H1 (cell line): ENCODE measurements at regions not wholly inside any gene's neighbourhood (a gene's known extent, or its start where the extent isn't known, plus 50 kb on each side); places are given as distances from the start of the nearest gene placed in this dataset.

Experiments used
- CTCF ChIA-PET: fragments of 300-600 bp; sonication (Branson Sonifier 250); formaldehyde crosslinking; loops from one replicate; lab custom pipeline; 2021; ENCODE audit not compliant: partially characterized antibody; lab: Charles Lee
- POLR2A ChIA-PET: fragments of 300-600 bp; sonication (Branson Sonifier 250); formaldehyde crosslinking; loops from one replicate; lab custom pipeline; 2021; ENCODE audit warnings: inconsistent platforms; ENCODE audit not compliant: partially characterized antibody; lab: Charles Lee
- DNase-seq, 2 experiments: peaks; one replicate each; pipeline versions ENCODE4 v3.0.0 to v3.0.0-alpha.2; 2010 to 2022; ENCODE audit warnings: low spot score in 2 of 2, low read depth in 1 of 2, mixed read lengths in 1 of 2
- FAIRE-seq: peaks from 2 replicates; lab custom pipeline; 2011; peaks lifted over from hg19 to GRCh38; lab: Jason Lieb, UNC
- H2AFZ ChIP-seq: 2 replicates; pipeline ENCODE4 v1.8.1; 2012; ENCODE audit warnings: low read length, inconsistent platforms
- H2AK5ac ChIP-seq: 2 replicates; pipeline ENCODE4 v1.6.1; 2013; ENCODE audit warnings: low read depth, low read length
- H2BK120ac ChIP-seq: replicated peaks from 2 replicates; pipeline ENCODE3; 2013; ENCODE audit warnings: low read depth, low read length, inconsistent platforms
- H2BK12ac ChIP-seq: 2 replicates; pipeline ENCODE4 v1.6.1; 2013; ENCODE audit warnings: low read depth, low read length
- H2BK15ac ChIP-seq: 2 replicates; pipeline ENCODE4 v1.6.1; 2013; ENCODE audit warnings: low read length
- H2BK20ac ChIP-seq: 2 replicates; pipeline ENCODE4 v1.6.1; 2013; ENCODE audit warnings: low read length
- H2BK5ac ChIP-seq: 2 replicates; pipeline ENCODE4 v1.6.1; 2013; ENCODE audit warnings: low read depth, low read length
- H3K14ac ChIP-seq: 2 replicates; pipeline ENCODE4 v1.6.1; 2013; ENCODE audit warnings: inconsistent platforms; ENCODE audit not compliant: insufficient read length
- H3K18ac ChIP-seq: 2 replicates; pipeline ENCODE4 v1.6.1; 2013; ENCODE audit warnings: low read length; ENCODE audit errors: extremely low read depth
- H3K23ac ChIP-seq: 2 replicates; pipeline ENCODE4 v1.6.1; 2013; ENCODE audit warnings: inconsistent platforms; ENCODE audit not compliant: insufficient read length
- H3K23me2 ChIP-seq: 2 replicates; pipeline ENCODE4 v1.6.1; 2013; ENCODE audit warnings: low read depth, low read length
- H3K27ac ChIP-seq: 2 replicates; pipeline ENCODE4 v1.6.1; 2011; ENCODE audit warnings: low read depth, low read length, inconsistent platforms
- H3K27me3 ChIP-seq, 4 experiments: replicated peaks in 1 of 4; 1 replicate in 1 of 4; 2 replicates in 3 of 4; pipeline versions ENCODE4 v1.6.1 to v1.8.1; 2011 to 2013; ENCODE audit warnings: low read length in 3 of 4, mild to moderate bottlenecking in 3 of 4, inconsistent platforms in 2 of 4, mixed read lengths in 2 of 4, moderate library complexity in 1 of 4; ENCODE audit not compliant: control insufficient read depth in 3 of 4, insufficient read depth in 3 of 4; ENCODE audit errors: extremely low read depth in 1 of 4
- H3K36me3 ChIP-seq, 4 experiments: 2 replicates each; pipeline versions ENCODE4 v1.6.1 to v1.8.1; 2011 to 2013; ENCODE audit warnings: mild to moderate bottlenecking in 4 of 4, low read length in 3 of 4, moderate library complexity in 2 of 4, control low read depth in 1 of 4, inconsistent platforms in 1 of 4; ENCODE audit not compliant: insufficient read depth in 4 of 4, control insufficient read depth in 2 of 4
- H3K4ac ChIP-seq: replicated peaks from 2 replicates; pipeline ENCODE3; 2013; ENCODE audit warnings: low read length, low read depth, mixed read lengths, inconsistent platforms; ENCODE audit not compliant: insufficient read length
- H3K4me1 ChIP-seq, 4 experiments: replicated peaks in 1 of 4; 1 replicate in 1 of 4; 2 replicates in 3 of 4; pipeline versions ENCODE4 v1.6.1 to v1.8.1; 2011 to 2013; ENCODE audit warnings: low read length in 3 of 4, inconsistent platforms in 2 of 4, mixed read lengths in 1 of 4; ENCODE audit not compliant: insufficient read depth in 4 of 4, control insufficient read depth in 3 of 4
- H3K4me2 ChIP-seq, 2 experiments: 2 replicates each; pipeline versions ENCODE4 v1.6.1 to v1.8.1; 2011 to 2013; ENCODE audit warnings: low read depth in 2 of 2, low read length in 2 of 2, control low read depth in 1 of 2, inconsistent platforms in 1 of 2, mild to moderate bottlenecking in 1 of 2; ENCODE audit not compliant: insufficient read depth in 1 of 2
- H3K4me3 ChIP-seq, 4 experiments: fragments of 200-600, 300-600 bp in 1 of 4; sonication (generic), shearing (Covaris generic), sonication (Bioruptor Twin) in 1 of 4; 2 replicates each; pipeline versions ENCODE4 v1.5.1 to v1.8.1; 2011 to 2016; ENCODE audit warnings: low read length in 4 of 4, low read depth in 3 of 4, control low read depth in 2 of 4, inconsistent platforms in 2 of 4, mild to moderate bottlenecking in 2 of 4, mixed read lengths in 1 of 4, moderate library complexity in 1 of 4; ENCODE audit not compliant: insufficient read depth in 2 of 4; ENCODE audit errors: extremely low read depth in 1 of 4
- H3K56ac ChIP-seq: replicated peaks from 2 replicates; pipeline ENCODE3; 2013; ENCODE audit warnings: low read depth, mild to moderate bottlenecking, mixed read lengths, low read length, inconsistent platforms; ENCODE audit not compliant: insufficient read length
- H3K79me1 ChIP-seq: 2 replicates; pipeline ENCODE4 v1.6.1; 2013; ENCODE audit warnings: low read depth, low read length, control low read depth
- H3K79me2 ChIP-seq, 2 experiments: 2 replicates each; pipeline versions ENCODE4 v1.6.1 to v1.8.1; 2012 to 2013; ENCODE audit warnings: low read length in 2 of 2, mild to moderate bottlenecking in 2 of 2, inconsistent platforms in 1 of 2; ENCODE audit not compliant: insufficient read depth in 2 of 2, control insufficient read depth in 1 of 2
- H3K9ac ChIP-seq, 4 experiments: replicated peaks in 1 of 4; 1 replicate in 1 of 4; 2 replicates in 3 of 4; pipeline versions ENCODE4 v1.6.1 to v1.8.1; 2011 to 2013; ENCODE audit warnings: low read depth in 3 of 4, low read length in 3 of 4, control low read depth in 2 of 4, mild to moderate bottlenecking in 2 of 4, moderate library complexity in 2 of 4, inconsistent platforms in 1 of 4; ENCODE audit errors: extremely low read depth in 1 of 4
- H3K9me3 ChIP-seq, 2 experiments: 2 replicates each; pipeline versions ENCODE4 v1.6.1 to v1.8.1; 2012 to 2013; ENCODE audit warnings: mild to moderate bottlenecking in 2 of 2, moderate library complexity in 2 of 2, control low read depth in 1 of 2, inconsistent platforms in 1 of 2, low read depth in 1 of 2, low read length in 1 of 2, mixed read lengths in 1 of 2; ENCODE audit not compliant: insufficient read depth in 2 of 2
- H4K20me1 ChIP-seq, 2 experiments: replicated peaks in 1 of 2; 2 replicates each; pipeline versions ENCODE3 to v1.8.1; 2011 to 2013; ENCODE audit warnings: inconsistent platforms in 2 of 2, low read length in 2 of 2, mild to moderate bottlenecking in 1 of 2; ENCODE audit not compliant: insufficient read depth in 2 of 2, control insufficient read depth in 1 of 2
- H4K5ac ChIP-seq: 2 replicates; pipeline ENCODE4 v1.6.1; 2013; ENCODE audit warnings: low read length, low read depth, mixed read lengths, inconsistent platforms; ENCODE audit not compliant: insufficient read length
- H4K8ac ChIP-seq: 2 replicates; pipeline ENCODE4 v1.8.0; 2013; ENCODE audit warnings: mild to moderate bottlenecking, moderate library complexity, low read length, inconsistent platforms; ENCODE audit not compliant: insufficient read depth; ENCODE audit errors: extremely low read depth
- H4K91ac ChIP-seq: replicated peaks from 2 replicates; pipeline ENCODE3; 2013; ENCODE audit warnings: low read length, mixed read lengths, inconsistent platforms; ENCODE audit not compliant: insufficient read length
- CBX8 ChIP-seq: fragments of 300-800, 300-1000 bp; sonication (generic); IDR thresholded peaks from 2 replicates; pipeline ENCODE4 v1.7.1; 2016; ENCODE audit warnings: low read depth, low read length, borderline replicate concordance
- CTBP2 ChIP-seq: IDR thresholded peaks from 2 replicates; pipeline ENCODE4 v1.7.0; 2011; ENCODE audit warnings: borderline replicate concordance, mild to moderate bottlenecking, moderate library complexity, mixed read lengths, low read length; ENCODE audit not compliant: insufficient read depth, insufficient read length
- HDAC2 ChIP-seq, 2 experiments: fragments of 300-600 bp in 1 of 2; sonication (generic) in 1 of 2; IDR thresholded peaks; 2 replicates each; pipeline ENCODE4 v1.6.1; 2011 to 2012; ENCODE audit warnings: low read depth in 2 of 2, low read length in 2 of 2, mild to moderate bottlenecking in 2 of 2, moderate library complexity in 2 of 2, borderline replicate concordance in 1 of 2, inconsistent platforms in 1 of 2
- NRF1 ChIP-seq: IDR thresholded peaks from 2 replicates; pipeline ENCODE4 v1.6.1; 2011; ENCODE audit warnings: mild to moderate bottlenecking, low read depth, low read length, improper control_type of control experiment
- POLR2A ChIP-seq, 2 experiments: IDR thresholded peaks; 1 replicate in 1 of 2; 2 replicates in 1 of 2; pipeline ENCODE4 v1.6.1; 2011; ENCODE audit warnings: low read depth in 2 of 2, low read length in 2 of 2, mild to moderate bottlenecking in 2 of 2; ENCODE audit errors: control extremely low read depth in 1 of 2
- RAD21 ChIP-seq, 2 experiments: IDR thresholded peaks in 1 of 2; conservative IDR thresholded peaks in 1 of 2; 2 replicates each; pipeline ENCODE4 v1.6.1; 2011; ENCODE audit warnings: low read depth in 2 of 2, low read length in 2 of 2, improper control_type of control experiment in 1 of 2, inconsistent platforms in 1 of 2, mild to moderate bottlenecking in 1 of 2, moderate library complexity in 1 of 2
- SAP30 ChIP-seq: fragments of 300-600 bp; sonication (generic); IDR thresholded peaks from 2 replicates; pipeline ENCODE4 v1.7.1; 2012; ENCODE audit warnings: low read length, moderate library complexity, mild to moderate bottlenecking, inconsistent platforms; ENCODE audit not compliant: insufficient read depth, insufficient replicate concordance
- TCF12 ChIP-seq: IDR thresholded peaks from 2 replicates; pipeline ENCODE4 v1.6.1; 2011; ENCODE audit warnings: low read depth, mild to moderate bottlenecking, low read length
- TEAD4 ChIP-seq: IDR thresholded peaks from 2 replicates; pipeline ENCODE4 v1.6.1; 2012; ENCODE audit warnings: low read depth, low read length, inconsistent platforms, mixed read lengths
- WGBS, 2 experiments: shearing (Covaris generic) in 1 of 2; methylation state at CpG; one replicate each; pipeline versions ENCODE4 v1.1.6 to v1.1.7; 2013 to 2015; ENCODE audit warnings: low lambda C conversion rate in 2 of 2, mixed read lengths in 2 of 2, inconsistent platforms in 1 of 2, low coverage in 1 of 2, missing lambda C conversion rate in 1 of 2; ENCODE audit not compliant: insufficient replicate concordance in 2 of 2, insufficient coverage in 1 of 2, insufficient read length in 1 of 2; ENCODE audit errors: extremely low coverage in 1 of 2, missing lambda C conversion rate in 1 of 2; 5-methylcytosine and 5-hydroxymethylcytosine counted together
- TF ChIP-seq, protein P1 (sequence below): IDR thresholded peaks from 2 replicates; pipeline ENCODE4 v1.6.1; 2012; ENCODE audit warnings: inconsistent platforms

DNA sequence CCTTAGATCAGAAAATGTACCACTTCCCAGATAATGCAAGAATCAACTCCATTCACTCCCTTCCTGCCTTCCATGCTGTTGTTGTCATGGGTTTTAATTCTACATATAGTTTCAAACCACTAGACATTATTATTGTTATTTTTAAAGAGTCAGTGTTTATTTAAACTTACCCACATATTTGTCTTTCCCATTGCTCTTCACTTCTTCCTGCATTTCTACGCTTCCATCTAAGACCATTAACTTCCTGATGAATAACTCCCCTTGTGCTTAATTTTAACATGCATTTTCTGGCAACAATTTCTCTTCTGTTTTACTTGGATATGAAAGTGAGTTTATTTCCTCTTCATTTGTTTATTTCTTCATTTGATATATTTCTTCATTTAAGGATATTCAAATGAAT is 127.1 kb upstream of the FHIT start:
- CTCF ChIA-PET, result no interaction called here
- no peak overlapping the region for H4K91ac ChIP-seq
- H3K4ac ChIP-seq, result no peak overlapping the region
- H3K36me3 ChIP-seq, result no peaks in the 10 kb centered on the region
- no peak for DNase-seq
- WGBS, 2 experiments, result 100% methylated on average over 1 of the region's 1 CpG; no CpG with 5 or more reads in 1 of the 2 experiments
- H2BK12ac ChIP-seq, result no peak overlapping the region
- H3K23ac ChIP-seq, result no peak overlapping the region
- no peak overlapping the region for H3K14ac ChIP-seq
- H2AK5ac ChIP-seq, result no peak overlapping the region
- H3K4me2 ChIP-seq, result no peak overlapping the region
- H3K18ac ChIP-seq, result no peak overlapping the region
- no peak overlapping the region for H2BK120ac ChIP-seq
- TF ChIP-seq CBX8 (no peak), HDAC2 (IDR thresholded peaks at IDR 0.05; ENCODE audit: borderline replicate concordance in 1 of 2, low read depth in 2 of 2, low read length in 2 of 2) (no peak), RAD21 (IDR thresholded peaks at IDR 0.05 in 1 of 2, conservative IDR thresholded peaks at IDR 0.05 in 1 of 2; ENCODE audit: low read depth in 2 of 2, low read length in 2 of 2) (no peak), CTBP2 (no peak), TEAD4 (no peak), POLR2A (IDR thresholded peaks at IDR 0.05; ENCODE audit: control extremely low read depth in 1 of 2, low read depth in 2 of 2, low read length in 2 of 2) (no peak), SAP30 (no peak), TCF12 (no peak), NRF1 (no peak)
- TF ChIP-seq, protein P1, sequence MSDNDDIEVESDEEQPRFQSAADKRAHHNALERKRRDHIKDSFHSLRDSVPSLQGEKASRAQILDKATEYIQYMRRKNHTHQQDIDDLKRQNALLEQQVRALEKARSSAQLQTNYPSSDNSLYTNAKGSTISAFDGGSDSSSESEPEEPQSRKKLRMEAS, result no peak
- TF ChIP-seq, all 59 proteins: peak for 0
- Histone ChIP-seq H3K23me2 (no peaks in the 10 kb centered on the region), H3K27ac (no peak overlapping the region), H2BK20ac (no peak overlapping the region), H4K8ac (no peak overlapping the region), H2BK15ac (no peak overlapping the region), H4K20me1 (no peaks in the 10 kb centered on the region), H3K4me3 (no peak overlapping the region), H3K56ac (no peak overlapping the region), H3K27me3 (no peaks in the 10 kb centered on the region), H4K5ac (no peak overlapping the region), H3K4me1 (no peaks in the 10 kb centered on the region; a peak in 1 of 7 replicates), H3K79me2 (no peaks in the 10 kb centered on the region), H3K9me3 (no peaks in the 10 kb centered on the region), H3K9ac (no peak overlapping the region), H2BK5ac (no peak overlapping the region), H2AFZ (no peak overlapping the region), H3K79me1 (no peaks in the 10 kb centered on the region)
- FAIRE-seq, result no peak
- POLR2A ChIA-PET, result no interaction called here
